Fibroblast of lung (primary cell): ENCODE measurements at regions not wholly inside any gene's neighbourhood (a gene's known extent, or its start where the extent isn't known, plus 50 kb on each side); places are given as distances from the start of the nearest gene placed in this dataset.

Source experiments
- CTCF ChIP-seq, 2 donors: IDR thresholded peaks in 1 of 2; conservative IDR thresholded peaks in 1 of 2; 1 replicate in 1 of 2; 2 replicates in 1 of 2; pipeline ENCODE4 v1.5.1; 2011 to 2012; ENCODE audit warnings: low read length in 2 of 2, control low read depth in 1 of 2, inconsistent platforms in 1 of 2, low read depth in 1 of 2, mild to moderate bottlenecking in 1 of 2
- EZH2 ChIP-seq: IDR thresholded peaks from 2 replicates; pipeline ENCODE4 v1.5.1; 2012; ENCODE audit warnings: low read length, control low read depth, mild to moderate bottlenecking; ENCODE audit errors: missing control alignments

- TF ChIP-seq EZH2 (no peak), CTCF (conservative IDR thresholded peaks at IDR 0.05 in 1 of 2, IDR thresholded peaks at IDR 0.05 in 1 of 2; ENCODE audit: low read depth in 1 of 2, low read length in 2 of 2) (no peak)
These were observed 183.1 kb upstream of the PIK3C3 start for GRCh38 chr18:41771973-41772372.
